ENCODE measurements at regions not wholly inside any gene's neighbourhood (a gene's known extent, or its start where the extent isn't known, plus 50 kb on each side); places are given as distances from the start of the nearest gene placed in this dataset.

- DNase-seq (ENCODE audit: low spot score): no peak
These were observed 112.6 kb downstream of the HSPH1 start for GRCh38 chr13:31049083-31049482.

- DNase-seq (ENCODE audit: low spot score): no peak
These were observed 113.2 kb downstream of the HSPH1 start for GRCh38 chr13:31048521-31048920.

DNA sequence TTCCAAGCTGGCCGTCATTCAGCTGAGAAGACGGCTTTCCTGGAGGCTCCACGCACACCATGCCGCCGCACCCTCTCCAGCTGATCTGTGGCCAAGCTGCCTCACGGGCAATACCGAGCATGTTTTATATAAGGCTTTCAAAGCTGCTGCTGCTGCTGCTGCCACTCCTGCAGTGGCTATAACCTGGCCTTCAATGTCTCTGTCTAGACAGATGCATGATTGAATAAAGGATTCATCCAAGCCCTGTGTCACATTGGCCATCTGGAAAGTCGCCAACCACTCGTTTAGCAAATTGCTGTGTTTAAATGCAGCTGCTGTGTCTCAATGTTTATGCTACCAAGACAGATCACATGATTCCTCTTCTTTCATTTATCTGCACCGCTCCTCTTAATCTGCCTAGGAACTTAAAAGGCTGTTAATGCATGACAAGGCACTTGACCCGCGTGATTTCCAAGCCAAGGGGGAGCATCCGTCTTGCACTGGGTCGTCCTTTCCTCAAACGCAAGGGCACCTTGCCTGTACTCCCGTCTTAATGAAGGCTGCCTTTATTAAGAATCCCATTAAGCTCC lies 114.3 kb downstream of the TEX26 start:
- DNase-seq (ENCODE audit: low spot score): no peak

DNA sequence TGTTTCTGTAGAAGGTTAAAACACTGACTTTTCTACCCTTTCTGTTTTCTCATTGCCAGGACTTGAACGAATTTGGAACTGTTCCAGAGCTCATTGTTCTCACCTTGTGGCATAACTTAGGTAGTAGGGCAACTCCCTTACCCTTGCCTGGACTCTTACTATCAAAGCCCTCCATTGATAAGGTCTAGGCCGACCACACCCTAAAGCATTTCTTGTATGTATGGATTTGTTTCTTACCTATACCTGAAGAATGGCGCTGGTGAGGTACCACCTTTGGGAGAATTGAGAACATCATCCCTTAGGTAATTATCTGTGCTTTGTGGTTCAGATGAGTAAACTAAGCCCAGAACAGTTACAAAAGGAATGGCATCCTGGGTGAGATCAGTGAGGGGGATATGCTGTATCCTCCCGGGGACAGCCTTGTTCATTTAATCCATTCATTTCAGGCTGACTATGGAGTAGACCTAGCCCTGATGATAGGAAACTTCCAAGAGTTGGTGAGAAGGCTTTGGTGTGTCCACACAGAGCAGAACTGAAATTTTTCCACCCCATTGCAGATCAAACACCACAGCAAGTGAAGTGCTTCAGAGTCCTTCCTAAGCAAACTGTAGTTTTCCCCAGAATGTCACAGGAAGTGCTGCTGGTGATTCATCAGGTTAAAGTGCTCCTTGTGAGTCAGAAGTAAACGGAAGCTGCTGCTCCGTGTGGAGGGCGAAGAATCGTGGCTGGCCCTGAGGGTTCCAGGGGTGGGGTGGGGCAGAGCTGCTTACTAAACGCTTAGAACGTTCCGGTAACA lies 113.0 kb downstream of the TEX26 start:
- no peak for DNase-seq (ENCODE audit: low spot score)

DNA sequence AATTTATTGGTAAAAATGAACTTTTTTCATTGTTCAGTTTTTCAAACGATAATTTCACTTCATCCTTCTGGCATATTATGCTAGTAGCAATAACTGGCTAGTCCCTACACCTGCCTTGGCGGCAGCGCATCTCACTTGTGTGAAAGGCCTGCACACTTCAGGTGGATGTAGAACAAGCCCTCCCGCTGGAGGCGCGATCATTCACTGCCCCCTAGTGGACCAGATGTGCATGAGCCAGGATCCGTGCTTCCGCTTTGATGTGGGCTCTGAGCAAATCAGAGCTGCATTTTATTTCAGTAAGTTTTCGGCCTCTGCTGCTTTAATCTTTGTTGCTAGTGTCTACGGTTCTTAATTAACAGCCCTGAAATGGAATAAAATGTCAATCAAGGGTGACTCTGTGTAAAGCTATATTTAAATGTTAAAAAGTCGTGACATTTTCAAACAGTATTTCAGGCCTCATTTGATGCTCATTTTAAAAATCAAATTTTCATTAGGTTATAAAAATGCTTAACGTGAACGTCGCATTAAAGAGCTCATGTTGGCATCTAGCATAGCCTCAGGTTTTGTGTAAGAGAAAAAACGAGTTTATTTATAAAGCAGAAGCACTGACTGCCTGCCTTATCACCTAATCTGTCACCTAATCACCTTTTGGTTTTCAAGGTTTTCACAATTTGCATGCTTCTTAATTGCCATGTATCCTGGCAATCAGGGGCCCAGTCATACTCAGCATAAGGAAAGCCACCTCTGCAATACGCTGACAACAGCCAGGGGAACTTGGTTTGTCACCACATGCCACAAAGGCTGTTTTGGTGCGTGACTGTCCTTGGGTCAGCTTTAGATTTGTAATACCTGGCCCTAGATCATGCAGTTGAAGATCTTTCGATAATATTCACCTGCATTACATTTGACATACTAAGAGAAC lies 112.2 kb downstream of the TEX26 start:
- peak; percentile 82 for DNase-seq (ENCODE audit: low spot score)

DNA sequence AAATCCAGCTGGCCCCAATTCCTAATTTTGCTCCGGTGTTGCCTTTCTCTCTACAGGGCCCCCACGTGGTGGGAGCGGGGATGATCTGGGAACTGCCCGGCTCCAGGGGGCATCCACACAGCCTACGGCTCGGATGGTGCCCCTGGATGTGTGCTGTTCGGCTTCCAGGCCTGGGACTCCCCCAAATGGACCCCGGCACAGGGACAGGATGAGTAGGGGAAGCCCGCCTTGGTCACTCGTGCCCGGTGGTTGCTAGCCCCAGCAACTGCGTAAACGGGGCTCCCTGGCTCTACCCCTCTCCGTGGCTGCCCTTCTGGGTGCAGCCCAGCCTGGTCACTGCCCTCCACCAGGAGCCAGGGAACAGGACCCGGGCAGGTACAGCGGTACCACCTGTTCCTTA lies 111.5 kb downstream of the TEX26 start:
- no peak for DNase-seq (ENCODE audit: low spot score)

- DNase-seq (ENCODE audit: low spot score): no peak
These were observed 110.2 kb downstream of the TEX26 start for GRCh38 chr13:31042481-31043165.

- no peak for DNase-seq (ENCODE audit: low spot score)
These were observed 109.6 kb downstream of the TEX26 start for GRCh38 chr13:31042049-31042448.

DNA sequence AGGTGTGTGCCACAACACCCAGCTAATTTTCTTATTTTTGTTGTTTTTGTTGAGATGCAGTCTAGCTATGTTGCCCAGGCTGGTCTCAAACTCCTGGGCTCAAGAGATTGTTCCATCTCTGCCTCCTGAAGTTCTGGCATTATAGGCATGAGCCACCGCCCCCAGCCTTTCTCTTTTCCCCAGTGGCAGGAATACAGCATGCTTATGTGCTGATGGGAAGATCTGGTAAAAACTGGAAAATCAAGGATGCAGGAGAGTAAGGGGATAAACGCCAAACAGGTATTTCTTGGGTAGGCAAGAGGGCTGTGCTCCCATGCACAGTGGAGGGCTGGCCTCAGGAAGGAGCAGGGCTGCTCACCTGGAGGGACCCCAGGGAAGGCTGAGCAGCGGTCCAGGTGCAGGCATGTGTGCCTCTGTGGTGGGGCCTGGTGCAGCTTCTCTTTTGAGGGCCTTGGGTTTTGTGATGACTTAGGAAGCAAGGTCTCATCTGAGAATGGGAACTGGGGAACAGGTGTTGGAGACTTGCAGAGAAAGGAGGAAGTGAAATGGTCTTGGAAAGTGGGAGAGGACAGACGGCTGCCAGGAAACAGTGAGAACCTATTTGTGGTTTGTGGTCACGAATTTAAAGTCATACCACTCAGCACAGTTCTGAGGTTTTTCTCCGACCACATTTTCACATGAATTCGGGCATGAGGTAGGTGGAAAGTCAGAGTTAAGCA lies 106.5 kb downstream of the TEX26 start:
- DNase-seq (ENCODE audit: low spot score): peak; percentile 27

DNA sequence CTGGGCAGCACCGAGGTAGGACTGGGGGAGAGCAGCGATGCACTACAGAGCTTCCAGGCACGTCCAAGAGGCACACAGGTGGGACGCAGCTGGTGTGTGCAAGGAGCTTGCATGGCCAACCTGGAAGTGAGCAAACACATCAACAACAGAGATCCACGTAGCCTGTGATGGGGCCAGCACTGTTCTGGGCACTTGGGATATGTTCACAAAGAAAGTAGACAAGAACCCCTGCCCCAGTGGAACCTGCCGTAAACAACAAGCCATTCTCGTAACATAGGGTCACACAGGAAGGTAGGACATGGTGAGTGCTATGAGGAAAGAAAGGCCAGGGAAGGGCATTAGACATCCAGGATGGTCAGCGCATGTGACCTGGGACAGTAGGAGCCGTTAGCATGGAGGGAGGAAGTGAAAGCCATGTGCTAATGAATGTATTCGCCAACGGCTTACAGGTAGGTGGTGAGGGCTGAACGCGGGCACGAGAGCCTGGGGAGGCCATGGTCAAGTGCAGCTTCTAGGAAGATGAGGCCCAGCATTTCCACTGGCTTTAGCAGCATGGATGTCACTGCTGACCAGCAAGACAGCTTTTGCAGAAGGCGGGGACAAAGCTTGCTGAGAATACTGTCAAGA lies 105.5 kb downstream of the TEX26 start:
- DNase-seq (ENCODE audit: low spot score): no peak

DNA sequence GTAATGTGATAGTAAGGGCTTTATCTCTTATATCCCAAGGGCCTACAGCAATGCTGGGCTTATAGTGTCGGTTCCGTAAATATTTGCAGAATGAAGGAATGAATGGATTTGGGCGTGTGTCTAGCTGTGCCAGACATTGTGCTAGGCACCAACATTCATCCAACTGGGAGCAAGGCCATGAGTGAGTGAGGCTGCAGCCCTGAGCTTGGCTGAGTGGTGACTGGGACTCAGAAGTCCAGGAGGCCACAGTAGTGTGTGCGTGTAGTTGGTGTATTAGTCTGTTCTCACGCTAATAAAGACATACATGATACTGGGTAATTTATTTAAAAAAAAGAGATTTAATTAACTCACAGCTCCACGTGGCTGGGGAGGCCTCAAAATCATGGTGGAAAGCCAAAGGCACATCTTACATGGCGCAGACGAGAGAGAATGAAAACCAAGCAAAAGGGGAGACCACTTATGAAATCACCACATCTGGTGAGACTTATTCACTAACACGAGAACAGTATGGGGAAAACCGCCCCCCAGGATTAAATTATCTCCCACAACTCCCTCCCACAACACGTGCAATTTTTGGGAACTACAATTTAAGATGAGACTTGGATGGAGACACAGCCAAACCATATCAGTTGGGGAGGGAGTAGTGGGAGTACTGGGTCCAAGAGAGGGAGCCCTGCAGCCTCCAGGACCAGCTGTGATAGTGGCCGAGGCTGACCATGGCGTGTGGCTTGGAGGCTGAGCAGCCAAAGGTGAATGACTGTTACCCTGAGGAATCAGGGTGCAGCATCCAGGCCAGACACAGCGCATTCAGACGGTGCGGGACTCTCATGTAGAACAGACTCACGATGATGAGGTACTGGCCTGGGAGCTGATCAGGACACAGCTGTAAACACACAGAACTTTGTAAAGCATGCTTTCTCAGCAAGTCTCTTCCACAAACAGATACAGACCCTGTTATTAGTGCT lies 104.6 kb downstream of the TEX26 start:
- no peak for DNase-seq (ENCODE audit: low spot score)

GRCh38 chr13:31035185-31035965 lies 102.9 kb downstream of the TEX26 start:
- DNase-seq (ENCODE audit: low spot score): no peak

- no peak for DNase-seq (ENCODE audit: low spot score)
These were observed 100.2 kb downstream of the TEX26 start for GRCh38 chr13:31032528-31033113.

DNA sequence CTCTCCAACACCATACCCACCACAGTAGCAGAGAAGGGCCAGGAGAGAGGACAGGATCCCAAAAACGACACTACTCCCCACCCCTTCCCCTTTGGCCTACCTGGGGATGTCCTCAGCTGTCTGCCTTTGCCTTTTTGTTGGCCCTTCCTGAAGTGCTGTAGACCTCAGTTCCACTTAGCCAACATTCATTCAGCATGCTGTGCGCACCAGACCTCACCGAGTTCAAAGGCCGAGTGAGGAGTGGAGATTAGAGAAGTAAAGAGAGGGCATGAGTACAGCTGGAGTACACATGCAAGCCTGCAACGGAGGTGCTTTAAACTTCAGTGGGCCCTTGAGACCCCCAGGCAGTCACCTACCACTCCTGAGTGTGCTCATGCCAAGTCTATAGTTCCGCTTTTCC lies 99.0 kb downstream of the TEX26 start:
- DNase-seq (ENCODE audit: low spot score): no peak

- no peak for DNase-seq (ENCODE audit: low spot score)
These were observed 96.6 kb downstream of the TEX26 start for GRCh38 chr13:31029102-31029501.

GRCh38 chr13:31027136-31027535 lies 94.7 kb downstream of the TEX26 start:
- DNase-seq (ENCODE audit: low spot score): no peak

All from germinal center (tissue), 1 donor.